ENCODE measurements at regions not wholly inside any gene's neighbourhood (a gene's known extent, or its start where the extent isn't known, plus 50 kb on each side); places are given as distances from the start of the nearest gene placed in this dataset.
"Not testable (repeated sequence)": the region's sequence is repeated elsewhere in the genome, so short reads cannot be mapped to it uniquely, and the experiment has no call there.

DNA sequence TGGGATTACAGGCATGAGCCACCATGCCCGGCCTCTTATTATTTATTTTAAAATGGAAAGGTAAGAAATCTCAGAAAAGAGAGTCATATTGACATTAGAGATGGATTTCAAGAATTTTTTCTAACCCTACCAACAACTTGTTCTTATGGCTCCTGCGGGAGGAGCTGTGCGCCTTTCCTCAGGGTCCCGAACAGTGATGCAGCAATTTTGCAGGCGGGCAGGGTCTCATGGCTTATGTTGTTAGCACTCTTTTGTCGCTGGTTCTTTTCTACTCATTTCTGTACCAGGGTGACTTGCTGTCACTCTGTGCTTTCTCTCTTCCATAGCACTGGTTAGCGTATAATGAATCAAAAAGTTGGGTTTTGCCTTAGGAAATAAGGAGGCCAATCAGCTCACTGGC is 148.8 kb upstream of the DLGAP1 start:
- no peak for DNase-seq

DNA sequence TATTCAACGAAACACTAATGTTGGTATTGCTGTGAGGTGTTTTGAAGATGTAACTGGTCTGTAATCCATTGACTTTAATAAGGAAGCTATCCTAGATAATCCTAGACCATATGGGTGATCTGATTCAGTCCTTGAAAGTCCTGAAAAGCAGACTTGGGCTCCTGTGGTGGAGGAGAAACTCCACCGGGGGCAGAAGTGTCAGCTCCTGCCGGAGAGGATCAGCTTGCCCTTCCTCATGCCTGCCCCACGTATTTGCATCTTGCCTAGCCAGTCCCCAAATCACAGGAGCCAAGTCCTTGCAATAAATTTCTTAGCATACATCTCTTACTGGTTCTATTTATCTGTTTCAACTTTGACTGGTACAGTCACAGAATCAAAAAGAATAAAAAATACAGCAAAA is 144.2 kb upstream of the DLGAP1 start:
- DNase-seq, result no peak

DNA sequence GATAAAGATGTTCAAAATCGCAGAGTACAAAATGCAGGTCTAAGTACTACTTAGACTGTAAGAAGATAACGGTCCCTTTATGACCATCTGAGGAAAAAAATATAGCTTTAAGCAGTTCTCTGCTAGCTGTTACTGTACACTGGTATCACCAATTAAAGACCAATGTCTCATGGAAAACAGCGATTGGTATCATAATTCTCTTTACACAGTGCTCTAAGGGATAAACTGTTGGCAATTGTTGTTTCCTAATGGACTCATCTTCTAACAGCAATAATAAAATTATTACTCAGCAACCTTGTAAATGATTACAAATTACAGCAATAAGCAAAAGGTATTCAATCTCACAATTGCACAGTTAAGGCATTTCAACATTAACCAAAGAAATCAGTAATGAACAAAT is 142.2 kb upstream of the DLGAP1 start:
- DNase-seq, result no peak

DNA sequence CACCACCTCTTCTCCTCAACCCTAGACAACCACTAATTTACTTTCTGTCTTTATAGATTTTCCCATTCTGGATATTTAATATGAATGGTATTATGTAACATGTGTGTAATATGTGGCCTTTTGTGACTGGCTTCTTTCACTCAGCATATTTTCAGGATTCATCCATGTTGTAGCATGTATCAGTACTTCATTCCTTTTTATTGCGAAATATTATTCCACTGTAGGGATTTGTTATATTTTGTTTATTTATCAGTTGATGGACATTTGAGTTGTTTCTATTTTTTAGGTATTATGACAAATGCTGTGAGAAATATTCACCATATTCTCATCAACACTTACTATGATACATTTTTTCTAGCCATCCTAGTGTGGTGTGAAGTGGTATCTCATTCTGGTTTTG is 138.8 kb upstream of the DLGAP1 start:
- DNase-seq, result no peak

DNA sequence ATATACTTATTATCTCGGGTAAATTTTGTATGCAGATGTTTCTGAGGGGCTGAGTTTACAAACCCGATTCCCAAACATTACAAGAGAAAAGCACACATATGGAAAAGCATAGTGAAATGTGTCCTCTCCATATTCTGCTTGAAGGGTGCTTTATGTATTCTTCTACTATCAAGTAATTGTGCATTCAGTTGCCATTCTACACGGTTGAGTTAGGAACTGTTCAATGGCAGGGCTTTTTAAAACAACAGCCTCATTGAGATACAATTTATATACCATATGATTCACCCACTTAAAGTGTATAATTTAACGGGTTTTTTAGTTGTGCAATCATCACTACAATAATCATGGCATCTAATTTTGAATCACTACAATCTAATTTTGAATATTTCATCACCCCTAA is 138.4 kb upstream of the DLGAP1 start:
- DNase-seq, result no peak

DNA sequence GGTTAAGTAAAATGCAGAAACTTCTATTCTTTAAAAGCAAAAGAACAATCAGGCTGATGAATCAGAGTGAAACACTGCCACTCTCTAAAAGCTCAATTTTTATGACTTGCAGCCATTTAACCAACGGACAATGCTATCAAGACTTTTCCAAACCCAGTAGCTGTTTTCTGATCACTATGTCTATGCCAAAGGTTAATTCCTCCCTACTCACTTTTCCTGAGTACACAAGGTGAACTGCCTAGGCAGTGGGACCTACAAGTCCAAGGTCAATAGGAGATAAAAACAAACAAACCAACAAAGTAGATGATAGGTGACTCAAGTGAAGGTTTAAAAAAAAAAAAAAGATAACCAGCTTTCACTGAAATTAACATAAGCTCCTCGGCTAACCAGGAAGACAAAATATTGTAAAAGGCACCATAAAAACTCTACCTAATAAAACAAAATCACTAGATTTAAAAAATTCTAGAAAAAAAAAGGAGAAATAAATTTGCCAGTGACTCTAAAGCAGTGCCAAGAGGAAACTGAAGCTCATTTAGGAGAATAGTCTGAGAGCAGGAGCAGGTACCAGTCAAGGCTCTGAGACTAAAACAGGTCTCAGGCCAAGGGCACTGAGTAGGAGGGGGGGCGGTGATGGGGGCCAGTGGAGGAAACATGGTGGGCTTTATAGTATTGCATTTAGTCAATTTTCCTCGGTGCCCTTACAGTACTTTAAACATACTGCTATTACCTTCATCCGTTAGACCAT is 134.1 kb upstream of the DLGAP1 start:
- DNase-seq, result no peak

DNA sequence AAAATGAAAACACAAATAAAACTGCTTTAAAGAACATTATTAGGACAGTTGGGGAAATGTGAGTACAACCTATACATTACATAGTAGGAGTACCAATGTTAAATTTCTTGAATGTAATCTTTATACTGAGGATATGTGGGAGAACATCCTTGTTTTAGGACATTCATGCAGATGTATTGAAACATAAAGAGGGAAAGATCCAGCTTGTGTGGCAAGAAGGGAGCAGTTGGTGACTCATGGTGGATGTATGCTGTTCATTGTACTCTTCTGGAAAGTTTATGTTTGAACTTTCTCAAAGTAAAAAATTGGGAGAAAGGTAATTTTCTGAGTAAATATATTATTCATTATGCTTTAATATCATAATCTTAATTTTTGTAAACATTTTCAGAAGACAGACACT is 132.1 kb upstream of the DLGAP1 start:
- no peak for DNase-seq

DNA sequence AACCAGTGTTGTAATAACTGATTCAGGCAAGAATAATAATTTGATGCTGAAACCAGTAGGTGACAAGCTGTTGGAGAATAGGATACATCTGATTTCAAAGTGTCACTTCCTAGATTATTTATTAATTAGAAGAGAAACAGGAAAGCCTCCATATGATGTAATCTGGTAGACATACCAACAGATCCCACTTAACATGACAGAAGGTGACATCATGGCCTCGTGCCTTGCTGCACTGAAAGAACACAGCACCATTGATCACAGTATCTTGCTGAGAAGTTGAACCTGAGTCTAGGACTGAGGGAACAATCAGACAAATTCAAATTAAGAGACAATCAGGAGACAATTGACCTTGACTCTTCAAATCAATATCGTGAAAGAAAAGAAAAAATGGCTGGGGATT is 131.6 kb upstream of the DLGAP1 start:
- no peak for DNase-seq

DNA sequence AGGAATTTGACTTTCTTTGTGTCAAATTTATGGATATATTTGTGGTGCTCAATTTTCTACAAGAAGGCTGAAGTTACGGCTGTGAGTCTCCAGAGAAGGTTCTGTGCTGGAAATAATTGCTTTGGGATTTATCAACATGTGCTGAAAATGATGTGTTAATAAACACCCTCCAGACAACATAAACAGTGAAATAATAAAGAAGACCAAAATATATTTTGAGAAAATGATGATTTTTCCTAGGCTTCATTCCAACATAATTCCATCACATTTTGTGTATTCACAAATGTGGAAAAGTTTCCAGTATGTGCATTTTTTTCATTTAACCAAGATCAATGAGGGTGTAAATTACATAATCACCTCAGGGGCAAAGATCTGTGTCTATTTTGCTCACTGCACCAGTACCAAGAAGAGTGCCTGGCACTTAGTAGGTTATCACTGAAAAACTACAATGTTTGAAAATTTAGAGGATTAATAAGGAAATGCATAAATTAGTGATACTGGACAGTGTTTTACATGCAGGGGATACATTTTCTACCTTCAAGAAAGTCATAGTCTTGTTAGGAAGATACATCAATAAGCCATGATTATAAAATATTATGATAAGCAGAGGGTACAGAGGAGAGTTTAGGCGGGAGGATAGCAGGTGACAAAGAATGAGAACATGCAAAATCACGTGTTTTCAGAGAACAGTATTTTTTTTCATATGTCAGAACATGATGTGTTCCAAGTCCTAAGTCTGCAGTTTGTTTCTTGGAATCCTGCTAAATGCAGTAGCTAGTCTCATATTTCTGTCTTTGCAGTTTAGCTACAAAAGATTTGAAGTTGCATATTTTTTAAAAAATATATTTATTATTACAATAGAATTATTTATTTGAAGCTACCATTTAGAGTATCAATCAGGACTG is 127.6 kb upstream of the DLGAP1 start:
- no peak for DNase-seq

DNA sequence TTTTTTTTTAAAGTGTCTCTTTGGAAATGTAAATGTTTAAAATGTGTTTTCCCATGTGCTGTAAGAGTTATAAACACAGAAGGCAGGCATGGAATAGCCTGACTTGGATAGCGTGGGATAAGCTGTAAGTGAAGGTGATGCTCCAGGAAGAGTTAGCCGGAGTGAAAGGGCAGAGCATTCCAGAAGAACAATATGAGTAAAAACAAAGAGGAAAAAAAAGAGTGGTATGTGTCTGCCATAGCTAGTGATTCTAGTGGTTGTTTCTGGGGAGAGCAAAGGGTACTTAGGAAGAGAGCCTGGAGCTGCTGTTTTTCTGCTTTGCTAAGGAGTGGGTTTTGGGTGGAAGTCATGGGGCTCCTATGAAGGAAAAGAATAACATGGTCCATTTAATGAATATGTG is 126.9 kb upstream of the DLGAP1 start:
- no peak for DNase-seq

DNA sequence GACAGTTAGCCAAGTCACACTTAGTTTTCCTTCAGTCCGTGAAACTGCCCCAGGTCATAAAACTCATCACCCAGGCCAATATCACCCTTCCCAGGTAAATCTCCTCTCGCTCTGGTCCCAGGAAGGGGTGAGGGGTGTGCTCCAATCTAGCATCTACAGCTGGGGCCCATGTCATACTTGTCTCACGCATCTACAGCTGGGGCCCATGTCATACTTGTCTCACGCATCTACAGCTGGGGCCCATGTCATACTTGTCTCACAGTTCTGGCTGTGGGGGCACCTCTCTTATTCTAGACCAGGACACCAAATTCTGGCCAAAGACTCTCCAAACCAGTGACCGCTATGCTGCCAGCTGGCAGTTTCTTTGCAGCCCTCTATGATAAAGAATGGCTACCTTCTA is 123.3 kb upstream of the DLGAP1 start:
- no peak for DNase-seq

DNA sequence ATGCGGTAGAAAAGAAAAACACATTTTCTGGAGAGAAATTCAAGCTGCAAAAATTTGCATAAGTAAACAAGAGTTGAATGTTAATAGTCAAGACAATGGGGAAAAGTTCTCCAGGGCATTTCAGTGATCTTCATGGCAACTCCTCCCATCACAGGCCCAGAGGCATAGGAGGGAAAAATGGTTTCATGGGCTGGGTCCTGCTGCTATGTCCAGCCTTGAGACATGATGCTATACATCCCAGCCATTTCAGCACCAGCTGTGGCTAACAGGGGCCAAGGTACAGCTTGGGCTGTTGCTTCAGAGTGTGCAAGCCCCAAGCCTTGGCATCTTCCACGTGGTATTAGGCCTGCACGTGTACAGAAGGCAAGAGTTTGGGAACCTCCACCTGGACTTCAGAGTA is 118.6 kb upstream of the DLGAP1 start:
- no peak for DNase-seq

DNA sequence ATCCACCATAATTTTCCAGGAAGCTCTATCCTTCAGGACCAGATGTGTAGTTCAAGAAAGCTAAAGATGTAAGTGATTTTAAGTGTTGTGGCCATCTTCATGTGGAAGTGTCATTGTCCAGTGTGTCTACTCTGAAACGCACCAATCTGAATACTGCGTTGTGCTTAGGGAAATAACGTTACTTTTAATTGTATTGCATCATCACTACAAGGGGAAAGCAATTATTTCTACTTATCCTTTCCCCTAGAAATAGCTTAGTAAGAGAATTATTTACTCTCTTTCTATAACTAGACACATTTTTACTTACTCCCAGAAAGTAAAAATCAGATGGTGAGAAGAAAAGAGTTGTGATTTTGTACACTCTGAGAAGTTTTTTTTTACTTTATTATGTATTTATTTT is 102.4 kb upstream of the DLGAP1 start:
- DNase-seq, result no peak

DNA sequence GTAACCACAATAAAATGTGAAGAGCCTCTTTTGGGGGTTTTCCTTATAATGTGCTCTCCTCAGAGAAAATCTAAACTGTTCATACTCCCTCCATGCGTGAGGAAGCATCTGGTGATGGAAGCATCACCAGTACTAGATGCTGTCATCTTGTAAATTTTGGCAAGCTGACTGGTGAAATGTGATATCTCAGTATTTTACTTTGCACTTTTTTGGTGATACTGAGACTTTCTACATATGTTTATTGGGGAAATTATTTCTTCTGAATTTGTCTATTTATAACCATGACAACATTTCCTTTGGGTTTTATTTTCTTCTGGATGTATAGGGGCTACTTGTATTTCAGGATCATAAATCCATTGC is 95.9 kb upstream of the DLGAP1 start:
- no peak for DNase-seq

DNA sequence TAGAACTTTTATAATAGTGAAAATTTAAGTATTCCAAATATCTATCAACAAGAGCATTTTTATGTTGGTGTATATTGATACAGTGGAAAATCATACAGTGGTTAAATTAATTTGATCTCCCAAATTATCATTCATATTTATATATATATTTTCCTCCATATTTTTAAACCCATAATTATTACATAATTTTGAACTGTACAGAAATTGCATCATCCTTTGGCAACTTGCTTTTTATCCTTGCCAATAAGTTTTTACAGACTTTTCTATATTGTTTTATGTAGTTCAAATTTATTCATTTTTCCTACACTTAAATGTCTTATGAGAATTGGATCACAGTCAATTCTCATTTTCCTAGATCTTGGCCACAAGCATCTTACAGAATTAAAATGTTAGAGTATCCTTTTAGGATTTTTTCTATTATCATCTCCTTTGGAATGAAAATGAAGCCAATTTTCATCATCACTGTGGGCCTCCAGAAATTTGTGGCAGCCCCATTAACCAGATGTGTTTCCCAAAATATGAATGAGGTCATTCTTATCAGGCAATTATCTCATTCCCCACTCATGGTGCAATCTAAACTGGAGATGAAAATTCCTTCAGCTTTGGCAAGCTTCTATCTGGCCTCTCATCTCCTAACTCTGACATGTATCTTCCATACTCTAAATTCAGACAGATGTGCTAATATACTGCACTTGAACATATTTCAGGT is 94.2 kb upstream of the DLGAP1 start:
- DNase-seq, result no peak

DNA sequence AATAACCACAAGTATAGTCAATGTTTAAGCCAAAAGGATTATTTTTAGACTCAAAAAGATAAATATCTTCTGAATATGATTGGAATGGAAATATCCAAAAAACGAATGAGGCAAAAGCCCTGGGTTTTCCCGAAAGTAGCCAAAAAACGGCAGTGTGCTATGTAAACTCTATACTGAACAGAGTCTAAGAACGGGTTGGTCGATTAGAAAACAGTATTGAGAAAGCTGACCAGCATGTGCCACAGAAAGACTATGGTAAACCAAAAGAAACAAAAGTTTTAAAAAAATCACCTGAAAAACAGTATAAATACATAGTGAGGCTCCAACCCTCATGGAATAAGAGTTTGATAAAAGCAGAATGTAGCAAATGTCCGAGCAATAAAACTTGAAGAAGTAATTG is 92.0 kb upstream of the DLGAP1 start:
- DNase-seq, result no peak

DNA sequence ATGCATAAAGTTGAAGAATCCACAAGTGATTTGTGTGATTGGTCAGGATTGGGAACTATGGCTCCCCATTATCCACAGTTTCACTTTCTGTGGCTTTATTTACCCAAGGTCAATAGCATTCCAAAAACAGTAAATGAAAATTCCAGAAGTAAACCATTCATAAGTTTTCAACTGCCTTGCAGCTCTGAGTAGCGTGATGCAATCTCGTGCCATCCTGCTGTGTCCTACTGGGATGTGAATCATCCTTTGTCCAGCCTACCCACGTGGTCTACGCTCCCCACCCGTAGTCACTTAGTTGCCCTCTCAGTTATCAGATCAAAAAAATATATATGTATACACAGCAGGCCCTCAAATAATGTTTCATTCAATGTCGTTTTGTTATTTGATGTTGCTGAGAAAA is 89.0 kb upstream of the DLGAP1 start:
- no peak for DNase-seq

DNA sequence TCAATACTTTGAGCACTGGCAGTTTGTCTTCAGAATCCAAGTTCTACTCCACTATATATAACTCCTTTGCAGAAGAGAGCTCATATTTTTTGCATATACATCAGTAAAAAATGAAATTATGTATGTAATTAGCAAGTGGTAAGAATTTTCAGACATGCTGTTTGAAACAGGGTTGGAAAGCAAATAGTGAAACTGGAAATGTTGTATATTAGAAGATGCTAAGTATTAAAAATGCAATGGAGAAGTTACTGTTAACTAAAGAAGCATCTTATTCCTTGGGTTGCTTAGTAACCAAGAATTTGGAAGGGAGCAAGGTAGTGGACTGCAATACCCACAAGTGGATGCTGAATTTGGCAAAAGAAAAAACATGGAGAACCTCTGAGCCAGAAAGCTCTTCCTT is 88.6 kb upstream of the DLGAP1 start:
- no peak for DNase-seq

DNA sequence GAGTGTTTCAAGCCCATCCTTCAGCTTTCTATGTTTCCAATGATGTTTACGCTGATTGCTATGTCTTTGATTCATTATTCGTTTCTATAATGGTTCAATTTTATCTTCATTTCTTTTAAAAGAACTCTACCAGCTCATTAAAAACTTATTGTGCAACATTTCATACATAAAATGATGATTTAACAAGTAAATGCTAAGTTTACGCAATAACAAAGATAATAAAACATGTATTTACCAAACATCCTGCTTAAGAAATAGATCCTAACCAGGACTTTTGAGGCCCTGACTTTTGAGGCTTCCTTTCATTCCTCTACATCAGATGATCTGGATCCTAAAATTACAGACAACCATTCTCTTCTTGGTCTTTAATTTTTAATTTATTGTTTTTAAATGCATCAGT is 86.5 kb upstream of the DLGAP1 start:
- DNase-seq, result no peak

DNA sequence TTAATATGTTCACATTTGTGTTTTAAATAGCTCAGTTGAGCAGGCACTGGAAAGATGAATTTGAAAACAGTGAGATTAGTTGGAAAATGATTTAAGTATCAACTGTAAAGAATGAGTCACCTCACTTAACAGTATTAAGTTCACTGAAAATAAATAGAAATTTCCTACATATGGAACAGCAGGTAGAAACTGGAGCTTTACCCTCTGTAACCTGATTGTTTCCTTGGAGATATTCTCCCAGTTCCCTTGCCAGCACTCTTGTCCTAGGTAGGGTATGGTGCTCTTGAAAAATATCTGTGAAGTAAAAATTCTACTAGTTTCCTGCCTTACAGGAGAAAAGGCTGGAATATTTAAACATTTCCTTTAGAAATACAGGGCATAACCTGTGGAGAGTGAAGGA is 81.3 kb upstream of the DLGAP1 start:
- DNase-seq, result no peak

DNA sequence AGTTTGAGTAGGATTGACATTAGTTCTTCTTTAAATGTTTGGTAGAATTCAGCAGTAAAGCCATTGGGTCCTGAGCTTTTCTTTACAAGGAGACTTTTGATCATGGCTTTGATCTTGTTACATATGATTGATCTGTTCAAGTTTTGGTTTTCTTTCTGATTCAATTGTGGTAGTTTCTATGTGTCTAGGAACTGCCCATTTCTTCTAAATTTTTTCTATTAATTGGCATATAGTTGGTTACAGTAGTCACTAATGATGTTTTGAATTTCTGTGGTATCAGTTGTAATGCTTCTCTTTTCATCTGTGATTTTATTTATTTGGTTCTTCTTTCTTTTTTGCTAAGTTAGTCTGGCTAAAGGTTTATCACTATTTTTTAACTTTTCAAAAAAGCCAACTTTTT is 73.3 kb upstream of the DLGAP1 start:
- no peak for DNase-seq

DNA sequence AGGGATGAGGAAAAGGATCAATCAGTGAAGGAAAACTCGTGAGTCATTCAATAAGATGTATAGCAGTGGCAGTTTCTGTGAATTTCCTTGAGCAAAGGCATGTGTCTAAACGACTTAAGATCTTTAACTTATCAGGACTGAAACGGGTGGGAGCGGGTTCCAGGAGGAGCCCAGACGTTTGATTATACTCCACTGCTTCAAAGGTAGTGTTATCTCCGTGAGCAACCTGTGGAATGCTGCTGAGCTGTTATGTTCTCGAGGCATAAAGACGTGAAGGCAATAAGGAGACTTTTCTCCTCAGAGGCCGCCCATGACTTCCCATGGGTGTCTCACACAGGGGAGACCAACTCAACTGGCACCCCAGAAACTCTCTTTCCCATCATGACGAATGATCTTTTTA is 72.7 kb upstream of the DLGAP1 start:
- not testable (repeated sequence) for DNase-seq

DNA sequence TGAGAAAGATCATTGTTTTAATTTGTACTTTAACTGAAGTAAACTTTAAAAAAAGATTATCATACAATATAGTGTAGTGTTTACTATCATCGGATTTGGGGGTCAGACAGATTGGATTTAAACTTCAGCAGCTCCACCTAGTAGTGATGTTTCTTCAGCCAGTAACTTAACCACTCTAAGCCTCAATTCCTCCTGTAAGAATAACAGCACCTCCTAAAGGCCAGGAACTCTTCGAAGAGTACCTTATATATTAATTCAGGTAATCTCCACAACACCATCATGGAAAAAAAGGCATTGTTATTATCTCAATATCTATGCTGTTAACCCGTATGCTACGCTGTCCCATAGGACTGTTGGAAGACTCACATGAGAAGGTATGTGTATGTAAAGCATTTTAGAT is 69.0 kb upstream of the DLGAP1 start:
- no peak for DNase-seq

DNA sequence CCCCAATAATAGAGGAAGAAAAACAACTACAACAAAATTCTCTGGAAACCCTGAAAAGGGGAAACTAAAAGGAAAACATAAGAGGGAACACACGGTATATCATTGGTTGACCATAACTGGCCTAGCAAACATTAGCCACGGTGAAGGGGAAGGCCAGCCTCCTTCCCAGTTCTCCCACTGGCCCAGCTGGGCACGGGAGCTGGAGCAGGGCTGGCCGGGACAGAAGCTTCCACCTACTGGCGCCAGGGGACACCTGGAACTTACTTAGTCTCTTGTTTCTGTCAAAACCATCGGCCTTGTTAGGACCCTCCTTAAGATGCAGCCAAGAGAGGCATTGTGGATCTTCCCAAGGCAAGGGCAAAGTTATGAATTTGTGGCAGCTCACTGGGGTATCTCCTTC is 56.1 kb upstream of the DLGAP1 start:
- no peak for DNase-seq

All from hematopoietic multipotent progenitor cell treated with erythropoietin and hydrocortisone succinate and interleukin-3 and kit ligand, for 6 days (in vitro differentiated cells).